Activated T-cell treated with anti-CD3 and anti-CD28 coated beads for 1 hour (primary cell): ENCODE measurements at regions not wholly inside any gene's neighbourhood (a gene's known extent, or its start where the extent isn't known, plus 50 kb on each side); places are given as distances from the start of the nearest gene placed in this dataset.

Experiments used
- DNase-seq: peaks from one replicate; pipeline ENCODE4 v3.0.0-alpha.2; 2020; ENCODE audit warnings: low read depth

DNA sequence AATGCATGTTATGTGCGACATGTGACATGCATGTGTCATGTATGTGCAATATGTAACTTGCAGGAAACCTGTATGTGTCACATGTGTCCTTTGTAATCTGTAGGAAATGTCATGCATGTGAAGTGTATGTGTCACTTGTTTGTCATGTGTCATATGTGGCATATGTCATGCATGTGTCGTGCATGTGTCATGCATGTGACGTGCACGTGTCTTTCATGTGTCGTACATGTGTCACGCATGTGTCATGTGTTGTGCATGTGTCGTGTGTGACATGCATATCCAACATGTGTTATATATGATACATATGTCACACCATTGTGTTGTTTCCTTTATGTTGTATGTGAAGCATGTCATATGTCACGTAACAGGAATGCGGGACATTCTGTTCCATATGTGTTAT, 2153.2 kb upstream of the PIK3C3 start:
- DNase-seq, result no peak

DNA sequence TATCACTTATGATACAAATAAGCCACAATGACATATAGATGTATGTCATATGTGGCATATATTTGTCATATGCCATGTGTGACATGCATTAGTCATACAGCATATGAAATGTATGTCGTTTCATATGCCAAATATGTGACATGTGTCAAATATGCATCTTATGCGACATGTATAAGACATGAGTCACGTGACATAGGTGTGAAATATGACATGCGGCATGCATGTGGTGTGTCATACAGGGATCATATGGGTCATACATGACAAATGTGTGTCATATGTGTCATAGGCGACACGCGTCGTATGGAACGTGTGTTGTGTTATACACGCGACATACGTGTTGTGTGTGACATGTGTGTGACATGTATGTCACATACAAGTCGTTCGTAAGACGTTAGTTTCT, 2154.0 kb upstream of the PIK3C3 start:
- no peak for DNase-seq

DNA sequence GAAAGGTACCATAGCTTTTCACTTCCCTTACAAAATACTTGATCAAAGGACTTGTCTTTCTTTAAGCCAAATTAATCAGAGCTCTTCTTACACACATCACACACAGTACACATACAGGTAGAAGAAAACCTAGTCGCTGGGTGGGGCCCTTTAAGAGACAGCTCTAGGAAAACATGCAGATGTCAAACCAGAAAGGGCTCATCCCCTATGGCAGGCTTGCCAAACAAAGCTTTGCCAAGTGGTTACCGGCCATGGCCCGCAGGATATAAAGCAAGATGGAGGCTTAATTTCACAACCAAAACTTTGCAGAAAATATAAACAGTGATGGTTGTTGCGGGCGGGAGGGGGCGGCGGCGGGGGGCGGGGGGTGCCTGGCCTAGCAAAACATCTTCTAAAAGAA, 2156.0 kb upstream of the PIK3C3 start:
- no peak for DNase-seq

DNA sequence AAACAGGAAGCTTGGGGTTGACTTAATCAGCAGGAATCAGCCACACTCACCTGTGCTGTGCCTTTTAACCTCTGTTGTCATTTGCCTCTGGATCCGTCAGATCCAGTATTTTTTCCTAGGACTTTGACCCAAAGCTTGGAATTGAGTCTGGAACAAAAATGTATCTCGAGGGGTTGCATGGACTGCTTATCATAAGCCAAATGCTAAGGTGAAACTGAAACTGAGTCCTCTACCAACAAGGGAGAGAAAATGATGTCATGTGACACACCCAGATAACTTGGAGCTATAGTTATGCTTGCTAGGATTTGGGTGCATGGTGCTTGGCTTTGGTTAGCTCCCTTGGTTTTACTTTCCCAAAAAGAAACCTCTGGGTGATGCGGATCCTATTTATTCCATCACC, 2158.6 kb upstream of the PIK3C3 start:
- no peak for DNase-seq

DNA sequence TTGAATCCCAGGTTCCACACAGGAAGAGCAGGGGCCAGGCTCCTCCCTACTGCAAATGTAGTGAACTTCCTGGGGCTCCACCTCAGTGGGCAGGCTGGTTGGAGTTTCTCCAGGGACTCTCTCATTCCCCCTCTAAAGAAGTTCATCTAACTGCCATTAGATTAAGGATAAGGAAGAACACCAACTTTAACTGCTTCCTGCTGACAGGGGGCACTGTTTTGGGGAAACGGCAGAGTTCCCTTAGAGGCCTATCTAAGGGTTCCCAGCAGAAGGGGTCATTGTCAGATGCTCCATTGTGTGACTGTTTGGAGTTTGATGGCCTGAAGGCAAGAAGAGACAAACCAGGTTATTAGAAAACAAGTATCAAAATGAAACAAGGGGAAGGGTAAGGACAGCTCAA, 2159.7 kb upstream of the PIK3C3 start:
- DNase-seq, result no peak

DNA sequence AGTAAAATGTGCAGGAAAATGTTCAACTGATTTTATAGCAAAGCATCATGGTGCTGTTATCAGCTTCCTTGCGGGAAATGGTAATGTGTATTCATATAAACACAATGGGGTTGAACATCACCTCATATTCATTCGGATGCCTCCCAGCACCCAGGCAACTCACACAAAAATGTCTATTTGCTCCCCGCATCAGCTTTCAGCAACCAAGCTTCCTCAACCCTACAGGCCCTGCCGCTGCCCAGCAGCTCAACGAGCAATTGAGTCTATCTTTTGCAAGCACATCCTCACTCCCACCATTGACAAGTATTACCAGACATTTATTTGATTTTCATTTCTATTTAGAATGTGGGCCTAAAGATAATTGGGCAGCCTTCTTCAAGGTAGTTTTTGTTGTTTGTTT, 2161.4 kb upstream of the PIK3C3 start:
- no peak for DNase-seq

DNA sequence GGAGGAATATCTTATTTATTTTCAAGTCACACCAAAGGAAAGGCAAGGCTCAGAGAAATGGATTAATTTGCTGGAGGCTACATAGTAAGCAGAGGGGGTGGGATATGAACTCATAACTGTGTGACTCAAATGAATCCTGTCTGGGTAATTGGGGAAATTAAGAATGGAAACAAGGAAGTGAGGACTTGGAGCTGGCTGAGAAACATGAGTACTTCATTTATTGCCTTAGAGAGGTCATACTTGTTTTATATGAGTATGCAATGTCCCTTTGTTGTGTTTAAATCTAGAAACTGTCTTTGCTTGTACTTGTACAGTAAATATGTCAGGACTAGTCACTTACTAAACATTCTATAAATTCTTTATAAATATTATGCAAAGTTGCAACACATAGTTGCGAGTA, 2166.7 kb upstream of the PIK3C3 start:
- no peak for DNase-seq

DNA sequence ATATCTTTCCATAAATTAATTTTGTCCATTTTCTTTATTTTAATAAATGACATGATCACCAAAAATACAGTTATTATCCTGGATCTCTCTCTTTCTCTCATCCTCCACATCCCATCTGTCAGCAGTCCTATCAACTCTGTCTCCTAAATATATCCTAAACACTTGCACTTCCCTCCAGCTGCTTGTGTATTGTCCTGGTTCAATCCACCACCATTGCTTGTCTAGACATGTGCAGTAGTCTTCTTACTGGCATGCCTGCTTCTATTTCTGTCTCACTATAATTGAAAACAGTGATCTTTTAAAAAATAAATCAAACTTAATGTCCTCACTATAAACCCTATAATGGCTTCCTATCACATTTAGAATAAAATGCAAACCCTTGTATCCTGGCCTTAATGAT, 2168.6 kb upstream of the PIK3C3 start:
- no peak for DNase-seq

DNA sequence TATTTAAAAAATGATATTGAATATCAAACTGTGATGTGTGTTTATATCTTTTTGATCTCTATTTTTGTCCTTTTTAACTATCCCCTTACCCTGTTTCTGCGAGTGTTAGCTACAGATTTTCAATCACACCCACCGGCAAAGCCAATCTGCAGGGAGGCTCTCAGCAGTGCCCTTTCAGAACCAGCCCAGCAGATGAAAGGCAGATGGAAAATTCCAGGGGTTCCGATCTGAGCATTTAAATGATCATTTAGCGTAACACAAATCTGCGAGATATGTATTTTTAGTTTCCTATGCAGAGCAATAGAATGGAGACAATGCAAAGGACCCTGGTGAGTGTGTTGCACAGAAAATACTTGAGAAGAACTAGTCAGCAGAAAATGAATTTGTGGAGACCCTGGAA, 2170.5 kb upstream of the PIK3C3 start:
- no peak for DNase-seq

DNA sequence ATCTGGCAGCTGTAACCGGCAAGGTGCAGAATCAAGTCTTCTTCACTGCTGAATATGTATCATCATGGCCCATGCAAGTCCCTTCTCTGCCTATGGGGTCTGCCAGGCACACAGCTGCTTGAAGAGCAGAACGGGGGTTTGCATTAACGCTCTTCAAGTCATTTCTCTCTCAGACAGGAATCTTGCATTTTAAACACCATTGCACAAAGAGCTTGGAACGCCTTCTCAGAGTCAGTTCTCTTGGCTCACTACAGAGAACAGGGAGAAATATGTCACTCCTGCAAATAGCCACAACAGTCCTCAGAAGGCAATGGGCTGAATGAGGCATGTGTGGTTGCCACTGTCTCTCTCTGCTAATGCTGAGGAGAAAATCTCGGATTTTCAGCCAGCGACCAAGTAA, 2173.5 kb upstream of the PIK3C3 start:
- no peak for DNase-seq

DNA sequence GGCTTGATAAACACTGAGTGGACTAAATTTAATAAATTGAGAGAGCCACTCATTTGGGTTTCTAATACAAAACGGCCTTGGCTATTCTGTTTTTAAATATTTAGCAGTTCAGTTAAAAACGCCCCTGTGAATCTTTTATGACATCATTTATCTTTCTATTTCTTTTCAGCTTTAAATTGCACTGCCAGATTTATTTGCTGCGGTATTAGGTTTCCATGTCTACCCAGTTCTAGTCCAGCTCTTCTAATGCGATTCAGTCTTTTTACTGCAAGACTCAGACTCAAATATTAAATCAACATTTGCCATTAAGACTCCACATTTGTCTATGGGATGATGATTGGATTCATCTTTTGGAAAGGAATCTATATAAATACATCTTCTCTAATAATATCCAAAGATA, 2174.3 kb upstream of the PIK3C3 start:
- DNase-seq, result no peak

DNA sequence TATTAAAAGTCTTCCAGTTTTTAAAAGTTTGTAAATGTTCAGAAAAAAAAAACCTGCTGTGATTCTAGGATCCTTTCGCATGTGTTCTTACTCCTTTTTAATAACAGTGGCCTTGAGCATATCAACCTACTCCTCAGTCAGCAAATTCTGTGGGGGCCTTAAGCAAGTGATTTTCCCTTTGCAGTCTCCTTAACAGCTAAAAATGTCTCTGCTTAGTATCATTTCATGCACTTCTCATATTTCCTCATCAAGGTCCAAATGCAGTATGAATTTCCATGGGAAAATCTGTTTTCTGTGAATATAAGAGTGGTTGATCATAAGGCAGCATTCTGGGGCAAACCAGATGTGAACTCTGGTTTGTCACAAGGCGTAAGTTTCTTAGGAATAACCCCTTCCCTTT, 2175.1 kb upstream of the PIK3C3 start:
- DNase-seq, result no peak

DNA sequence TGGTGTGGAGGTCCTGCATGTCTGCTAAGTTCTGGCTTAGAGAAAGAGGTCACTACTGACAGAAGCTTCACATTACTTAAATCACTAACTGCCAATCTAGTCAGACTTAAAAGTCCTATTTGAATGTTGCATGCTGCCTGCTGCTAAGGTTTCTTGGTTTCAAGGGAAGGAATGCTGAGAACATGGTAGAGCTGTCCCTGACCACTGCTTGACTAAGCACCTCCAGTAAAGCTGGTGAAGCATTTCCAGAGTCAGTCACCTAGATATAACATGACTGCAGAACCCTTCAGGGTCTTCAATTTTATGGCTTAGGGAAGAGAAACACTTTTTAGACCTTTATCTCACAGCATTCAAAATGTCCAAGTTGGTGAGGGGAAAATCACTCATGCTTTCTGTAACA, 2178.3 kb upstream of the PIK3C3 start:
- DNase-seq, result no peak

DNA sequence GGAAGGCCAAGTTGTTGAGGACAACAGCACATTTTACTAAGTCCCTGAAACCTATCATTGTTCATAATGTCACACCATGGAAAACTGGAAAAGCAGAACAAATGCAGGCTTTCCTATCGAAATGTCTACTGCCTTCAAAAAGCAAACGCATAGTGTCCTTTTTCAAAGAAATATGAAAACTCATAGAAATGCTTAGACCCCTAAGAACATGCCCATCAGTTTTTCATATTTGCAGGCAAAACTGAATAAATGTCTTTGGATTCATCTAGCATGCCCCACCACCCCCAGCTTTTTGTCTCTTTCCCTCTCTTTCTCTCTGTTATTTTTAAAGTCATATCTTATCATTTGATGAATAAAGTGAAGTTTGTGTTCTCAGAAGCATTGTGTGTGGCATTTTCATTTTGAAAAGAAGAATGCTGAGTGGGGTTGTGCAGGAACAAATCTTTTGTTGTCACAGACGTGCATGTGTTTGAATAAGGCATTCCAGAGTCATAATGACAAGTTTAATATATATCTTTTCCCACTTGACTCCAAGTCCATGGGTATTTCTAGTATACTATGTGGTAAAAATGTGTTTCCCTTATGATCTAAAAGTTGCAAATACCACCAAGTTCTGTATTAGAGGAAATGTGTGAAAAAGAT, 2180.0 kb upstream of the PIK3C3 start:
- no peak for DNase-seq

DNA sequence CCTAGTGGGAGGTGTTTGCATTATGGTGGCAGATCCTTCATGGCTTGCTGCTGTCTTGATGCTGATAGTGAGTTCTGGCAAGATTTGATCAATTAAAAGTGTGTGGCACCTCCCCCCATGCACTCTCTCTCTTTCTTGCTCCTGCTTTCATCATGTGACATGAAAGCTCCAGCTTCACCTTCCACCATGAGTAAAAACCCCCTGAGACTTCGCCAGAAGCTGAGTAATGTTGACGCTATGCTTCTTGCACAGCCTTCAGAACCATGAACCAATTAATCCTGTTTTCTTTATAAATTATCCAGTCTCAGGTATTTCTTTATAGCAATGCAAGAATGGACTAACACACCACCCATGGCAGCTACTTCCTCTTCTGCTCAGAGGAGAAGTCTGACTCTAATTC, 2181.4 kb upstream of the PIK3C3 start:
- DNase-seq, result no peak

DNA sequence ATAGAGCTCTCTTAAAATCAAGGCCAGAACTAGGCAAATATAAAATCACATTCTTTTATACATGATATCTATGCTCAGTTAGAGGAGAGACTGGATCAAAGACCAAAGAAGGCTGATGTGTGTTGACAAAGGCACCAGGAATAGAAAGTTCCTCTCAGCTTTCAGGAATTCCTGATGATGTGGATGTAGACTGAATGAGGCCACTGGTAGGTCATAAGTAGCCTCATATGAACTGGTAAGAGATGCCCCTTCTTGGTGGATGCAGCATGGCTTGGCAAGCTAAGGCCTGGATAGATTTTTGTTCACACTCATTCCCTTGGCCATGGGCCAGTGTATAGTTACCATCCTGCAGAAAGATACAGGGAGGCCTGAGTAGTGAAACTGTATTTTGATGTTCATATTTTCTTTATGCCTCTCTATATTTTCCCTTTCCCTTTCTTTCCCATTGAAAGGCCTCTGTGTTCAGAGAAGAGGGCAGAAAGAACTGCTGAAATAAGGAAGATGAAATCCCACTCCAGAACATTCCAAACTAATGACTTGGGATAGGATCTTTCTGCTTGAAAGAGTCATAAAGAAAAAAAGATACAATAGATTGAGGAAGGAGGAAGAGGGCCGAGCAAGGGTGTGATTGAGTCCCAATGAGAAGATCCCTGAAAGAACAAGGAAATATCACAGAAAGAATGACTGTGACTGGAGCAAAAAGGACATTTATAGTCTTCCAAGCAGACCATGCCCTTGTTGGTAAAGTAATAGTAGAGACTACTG, 2182.7 kb upstream of the PIK3C3 start:
- DNase-seq, result no peak

DNA sequence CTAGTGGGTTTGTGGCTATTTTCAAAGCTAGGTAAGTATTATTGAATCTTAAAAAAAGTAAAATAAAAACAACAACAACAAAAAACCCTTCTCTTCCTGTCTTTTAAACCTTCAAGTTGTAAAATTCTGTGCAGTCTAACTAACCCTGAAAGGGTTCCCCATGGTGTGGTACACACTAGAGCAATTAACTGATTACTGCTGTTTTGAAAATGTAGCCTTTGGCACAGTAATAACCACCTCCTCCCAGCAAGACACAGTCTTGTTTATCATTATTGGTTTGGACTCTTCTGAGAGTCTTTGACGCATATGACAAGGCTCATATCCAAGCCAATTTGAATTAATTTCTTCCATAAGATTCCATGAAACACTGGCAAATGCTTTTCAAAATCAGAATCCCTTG, 2184.6 kb upstream of the PIK3C3 start:
- no peak for DNase-seq

DNA sequence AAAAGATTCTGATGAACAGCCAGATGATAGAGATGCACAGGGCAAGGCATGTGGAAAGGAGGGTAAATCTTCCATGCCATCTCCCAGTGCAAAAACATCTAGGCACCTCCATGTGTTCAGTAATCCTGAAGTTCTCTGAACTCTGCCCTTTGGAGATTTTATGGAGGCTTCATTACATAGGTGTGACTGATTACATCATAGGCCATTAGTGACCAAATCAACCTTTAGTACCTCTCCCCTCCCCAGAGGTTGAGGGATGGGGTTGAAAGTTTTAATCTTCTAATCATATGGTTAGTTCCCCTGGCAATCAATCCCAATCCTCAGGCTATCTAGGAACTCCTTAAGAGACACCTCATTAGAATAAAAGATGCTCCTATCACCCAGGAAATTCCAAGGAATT, 2190.2 kb upstream of the PIK3C3 start:
- DNase-seq, result no peak

DNA sequence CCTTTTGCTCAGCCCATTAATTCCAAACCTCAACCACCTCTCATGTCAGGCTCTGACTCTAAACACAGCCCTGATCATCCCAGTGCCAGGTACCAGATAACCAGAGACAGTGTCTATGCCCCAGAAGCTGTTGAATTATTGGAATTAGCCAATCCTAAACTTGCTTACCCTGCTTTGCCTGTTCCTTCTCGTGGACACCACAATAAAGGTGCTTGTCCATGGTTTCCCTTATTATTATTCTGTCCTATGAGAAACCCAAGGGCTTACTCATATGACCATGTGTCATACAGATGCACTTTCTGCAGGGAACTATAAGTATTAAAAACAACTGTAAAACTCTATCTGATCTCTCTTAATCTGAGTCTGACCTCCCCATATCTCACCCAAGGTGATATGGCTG, 2193.8 kb upstream of the PIK3C3 start:
- no peak for DNase-seq

DNA sequence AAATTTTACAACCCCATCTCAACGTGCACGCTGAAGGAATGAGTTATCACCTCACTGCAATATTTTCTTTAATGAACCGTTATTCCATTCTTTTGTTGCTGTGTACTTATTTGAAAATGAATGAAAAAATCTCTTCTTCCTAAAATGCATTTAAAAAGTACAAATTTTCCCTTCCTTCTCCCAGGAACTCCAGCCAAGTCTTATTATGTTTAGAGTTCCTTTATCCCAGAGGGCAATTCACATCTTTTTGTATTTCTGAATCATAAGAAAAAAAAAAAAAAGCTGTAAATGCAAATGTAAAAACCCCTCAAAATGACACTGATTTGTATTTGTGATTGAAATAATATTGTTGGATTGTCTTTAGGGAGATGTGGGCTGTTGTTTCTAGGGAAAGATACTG, 2194.3 kb upstream of the CELF4 start:
- DNase-seq, result no peak

DNA sequence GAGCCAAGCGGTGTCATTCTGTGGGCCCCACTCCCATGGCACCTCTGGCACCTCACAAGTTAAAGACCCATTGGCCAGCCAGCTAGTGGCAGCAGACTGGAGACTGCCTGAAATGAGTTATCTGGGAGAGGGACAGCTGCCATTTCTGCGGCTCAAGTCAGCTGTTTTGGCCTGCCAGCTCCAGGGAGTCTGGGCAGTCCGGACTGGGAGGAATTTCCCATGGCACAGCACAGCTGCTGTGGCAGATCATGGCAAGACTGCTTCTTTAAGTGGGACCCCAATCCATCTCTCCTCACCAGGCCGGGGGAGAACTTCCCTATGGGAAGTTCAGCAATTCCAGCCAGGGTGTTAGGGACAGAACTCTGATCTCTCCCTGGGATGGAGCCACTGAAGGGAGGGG, 2187.6 kb upstream of the CELF4 start:
- no peak for DNase-seq

DNA sequence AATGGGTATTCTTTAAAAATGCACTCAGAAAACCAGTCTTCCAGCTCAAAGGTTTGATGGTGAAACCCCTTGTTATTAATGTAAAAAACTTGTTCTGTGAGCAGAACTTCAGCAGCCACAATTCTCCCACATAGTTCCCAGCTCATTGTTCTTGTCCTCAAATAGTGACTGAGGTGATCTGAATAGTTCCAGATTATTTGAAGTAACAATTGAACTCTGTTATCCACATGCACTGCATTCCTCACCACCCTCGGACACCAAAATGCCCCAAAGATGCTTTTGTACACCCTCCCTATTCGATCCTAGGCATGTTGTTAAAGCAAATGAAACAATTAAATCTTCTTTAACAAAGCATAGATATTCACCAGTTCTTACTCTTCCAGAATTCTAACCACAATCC, 2186.8 kb upstream of the CELF4 start:
- DNase-seq, result no peak

DNA sequence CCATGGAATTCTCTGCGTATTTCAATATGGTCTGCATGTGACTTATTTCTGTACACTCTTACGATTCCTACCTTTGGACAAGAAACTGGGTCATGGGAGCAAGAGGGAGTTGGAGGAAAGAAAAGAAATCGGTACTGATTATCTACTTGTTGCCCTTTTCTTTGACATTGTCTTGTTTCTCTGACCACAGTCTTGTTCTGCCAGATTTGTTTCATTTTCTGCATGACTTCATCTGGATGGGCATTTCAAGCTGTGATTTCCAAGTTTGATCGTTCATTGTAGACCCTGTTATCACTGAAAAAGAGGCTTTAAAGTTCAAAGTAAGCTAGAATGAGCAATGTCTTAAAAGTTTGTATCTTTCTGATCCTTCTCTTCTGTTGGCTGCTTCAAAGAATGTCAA, 2186.3 kb upstream of the CELF4 start:
- DNase-seq, result no peak

DNA sequence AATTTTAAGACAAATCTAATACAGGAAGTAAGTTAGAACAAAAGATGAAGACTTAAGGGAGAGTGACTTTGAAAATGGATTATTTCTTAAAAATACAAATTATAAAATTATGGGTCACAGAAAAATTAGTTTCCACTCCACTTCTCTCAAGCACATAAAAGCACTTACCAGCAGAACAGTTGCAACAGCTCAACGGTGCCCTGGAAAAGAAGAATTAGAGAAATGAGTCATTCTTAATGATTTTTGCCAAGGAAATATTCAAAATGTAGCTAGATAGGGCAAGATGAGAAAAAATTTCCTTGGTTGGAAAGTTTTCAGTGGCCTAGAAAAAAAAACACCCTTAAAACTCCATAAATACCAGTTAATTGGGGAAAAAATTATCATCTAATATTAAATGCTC, 2185.6 kb upstream of the CELF4 start:
- DNase-seq, result no peak
